HG03521 (cell line): ENCODE measurements at regions not wholly inside any gene's neighbourhood (a gene's known extent, or its start where the extent isn't known, plus 50 kb on each side); places are given as distances from the start of the nearest gene placed in this dataset.

ENCODE experiments used
- ATAC-seq: cut with Tn5 transposase; IDR thresholded peaks from one replicate; pipeline ENCODE4 v1.9.1; 2021; ENCODE audit warnings: mild to moderate bottlenecking, moderate library complexity; ENCODE audit not compliant: unreplicated experiment

DNA sequence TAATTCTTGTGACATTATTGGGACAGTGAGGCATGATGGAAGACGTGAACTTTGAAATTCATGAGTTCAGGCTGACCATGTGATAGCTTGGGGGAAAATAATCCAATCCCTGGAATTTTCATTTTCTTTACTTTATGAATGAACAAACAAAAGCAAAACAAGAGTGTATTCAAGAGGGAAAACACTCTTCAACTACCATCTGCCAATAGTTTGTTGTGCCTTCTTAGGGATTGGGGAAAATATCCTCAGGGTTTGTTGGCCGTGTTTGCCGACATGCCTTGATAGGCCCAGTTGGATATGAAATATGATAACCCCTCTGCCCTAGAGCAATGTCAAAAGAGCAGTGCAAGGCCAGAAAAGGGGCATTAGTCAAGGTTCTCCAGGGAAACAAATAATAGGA is 80.8 kb upstream of the CLNK start:
- no peak for ATAC-seq

DNA sequence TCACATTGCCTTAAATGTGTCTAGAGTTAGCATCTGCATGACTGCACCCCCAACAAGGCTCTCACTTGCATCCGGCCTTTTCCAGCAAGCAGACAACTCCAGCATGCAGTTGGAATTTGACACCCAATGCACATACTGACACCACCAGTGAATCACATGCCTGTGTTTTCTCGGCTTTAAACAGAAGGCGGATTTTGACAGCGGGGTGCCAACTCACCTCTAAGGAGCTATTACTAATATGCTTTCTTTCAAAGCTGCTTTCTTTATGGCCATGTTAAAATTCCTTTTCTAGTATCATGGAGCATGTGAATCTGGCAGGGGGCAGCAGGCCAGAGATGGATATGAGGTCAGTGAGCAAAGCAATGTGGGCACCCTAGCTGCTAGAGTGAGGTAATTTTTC is 78.0 kb upstream of the CLNK start:
- ATAC-seq, result no peak

DNA sequence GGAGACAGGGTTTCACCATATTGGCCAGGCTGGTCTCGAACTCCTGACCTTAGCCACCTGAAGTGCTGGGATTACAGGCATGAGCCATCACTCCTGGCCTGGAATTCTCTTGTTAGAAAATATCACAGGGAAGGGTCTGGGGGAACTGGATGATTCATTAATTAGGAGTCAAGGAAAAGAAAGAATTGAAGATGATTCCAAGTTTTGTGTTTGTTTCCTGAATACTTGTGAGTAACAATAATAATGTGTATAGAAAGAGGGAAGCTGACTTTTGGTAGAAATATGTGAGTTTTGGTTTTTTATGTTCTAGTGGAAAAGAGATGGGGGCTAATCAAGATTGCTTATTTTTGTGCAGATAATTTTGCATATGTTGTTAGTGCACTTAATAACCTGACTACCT is 77.3 kb upstream of the CLNK start:
- no peak for ATAC-seq

DNA sequence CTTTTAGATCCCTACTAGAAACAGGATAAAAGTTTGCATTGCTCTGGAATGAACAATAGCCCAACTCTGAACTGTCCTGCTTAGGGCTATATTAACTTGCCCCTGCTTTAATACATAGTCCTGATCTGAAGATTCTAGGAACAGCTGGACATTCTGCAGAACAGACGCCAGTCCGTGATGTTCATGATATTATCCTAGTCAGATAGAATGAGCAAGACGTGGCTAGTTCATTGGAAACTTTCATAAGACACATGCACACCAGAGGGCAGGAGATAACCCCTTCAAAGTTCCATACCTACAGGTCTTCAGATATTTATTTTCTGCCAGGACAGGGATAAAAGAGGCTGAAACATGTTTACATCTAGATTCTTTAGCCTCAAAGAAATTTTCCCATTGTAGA is 75.5 kb upstream of the CLNK start:
- ATAC-seq, result no peak

DNA sequence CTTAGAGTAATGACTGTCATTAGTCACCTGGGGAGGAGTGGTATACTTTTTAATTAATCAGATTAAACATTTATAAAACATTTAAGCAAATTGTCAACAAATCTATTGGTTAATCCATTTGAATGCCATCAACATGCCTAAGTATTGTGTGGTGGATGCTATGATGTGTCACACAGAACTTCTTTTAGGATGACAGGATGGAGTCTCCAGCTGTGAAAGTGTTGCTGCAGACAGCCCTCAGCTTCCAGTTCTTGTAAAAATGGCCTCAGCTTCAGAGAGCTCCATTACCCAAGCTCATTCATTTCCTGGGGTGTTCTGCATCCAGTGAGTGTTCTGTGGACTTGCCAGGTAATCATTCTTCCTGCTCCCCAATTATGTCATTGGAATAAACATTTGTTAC is 74.3 kb upstream of the CLNK start:
- ATAC-seq, result no peak

DNA sequence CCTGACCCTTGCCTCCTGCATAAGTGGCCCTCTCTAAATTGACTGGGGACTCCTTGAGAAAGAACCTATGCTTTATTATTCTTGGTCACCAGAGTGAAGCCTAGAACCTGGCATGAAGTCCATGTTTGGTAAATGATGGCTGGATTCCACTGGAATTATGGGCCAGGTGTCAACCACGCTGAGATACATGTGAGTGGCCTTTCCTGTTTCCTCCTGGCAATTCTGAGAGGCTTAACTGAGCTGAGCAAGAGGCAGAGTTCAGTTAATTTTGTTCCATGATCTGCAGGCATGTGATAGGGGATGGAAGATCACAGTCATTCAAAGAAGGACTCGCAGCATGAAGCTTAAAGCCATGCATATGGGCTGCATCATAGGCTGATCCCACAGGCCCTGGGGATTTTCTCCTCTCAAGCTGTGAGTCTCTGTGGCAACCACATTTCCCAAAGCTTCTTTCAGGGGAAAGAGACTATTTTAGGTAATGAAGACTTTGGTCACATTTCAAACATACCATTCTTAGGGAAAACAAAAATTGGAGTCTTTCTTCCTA is 69.4 kb upstream of the CLNK start:
- no peak for ATAC-seq

DNA sequence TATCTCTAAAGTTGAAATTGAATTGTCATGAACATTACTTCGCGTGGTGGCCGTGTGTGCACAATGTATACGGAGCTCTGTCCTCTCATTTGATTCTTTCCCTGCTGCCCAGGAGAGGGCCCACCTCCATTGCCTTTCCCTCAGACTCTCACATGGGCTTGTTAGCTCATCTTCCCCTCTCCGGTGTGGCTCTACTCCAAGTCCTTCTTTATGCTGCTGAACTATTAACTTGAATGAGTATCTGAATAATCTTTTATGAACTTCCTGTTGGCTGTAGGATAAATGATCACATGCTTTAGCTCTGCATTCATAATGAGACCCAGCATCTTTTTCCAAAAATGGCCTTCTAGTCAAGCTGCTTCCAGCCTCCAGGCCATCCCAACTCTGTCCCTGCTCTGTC is 68.8 kb upstream of the CLNK start:
- no peak for ATAC-seq

DNA sequence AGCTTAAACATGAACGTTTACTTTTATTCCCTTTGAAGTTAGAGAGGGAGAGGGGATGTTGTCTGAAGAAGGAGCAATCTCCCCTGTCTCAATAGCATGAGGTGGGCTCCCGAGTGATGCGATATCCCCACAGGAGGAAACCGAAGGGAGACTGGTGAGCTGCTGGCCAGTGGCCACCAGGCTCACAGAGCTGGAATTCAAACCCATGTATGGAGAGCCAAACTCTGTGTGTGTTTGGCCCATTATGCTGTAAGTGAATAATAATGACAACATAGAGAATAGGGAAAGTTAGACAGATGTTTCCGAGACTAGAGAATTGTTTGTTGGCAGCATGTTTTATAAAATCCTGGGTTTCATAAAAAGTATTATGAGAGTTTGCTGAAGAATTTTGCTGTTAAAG is 66.1 kb upstream of the CLNK start:
- ATAC-seq, result no peak

DNA sequence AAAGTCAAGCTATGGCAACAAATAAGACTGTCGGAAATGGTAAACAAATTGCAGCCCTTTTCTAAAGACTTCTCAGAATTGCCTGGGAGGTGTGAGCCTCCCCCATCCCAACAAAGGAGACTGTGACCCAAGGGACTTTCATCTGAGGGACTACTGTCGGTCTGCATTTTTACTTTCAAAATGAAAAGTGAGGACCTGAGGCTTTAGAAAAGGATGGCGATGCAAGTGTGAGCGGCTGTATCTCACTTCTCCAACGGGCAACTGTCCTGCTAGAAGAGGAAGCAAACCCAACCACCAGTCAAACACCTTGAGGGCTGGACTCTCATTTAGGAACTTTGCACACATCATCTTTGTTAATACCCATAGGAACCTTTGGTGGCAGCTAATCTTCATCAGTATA is 62.6 kb upstream of the CLNK start:
- no peak for ATAC-seq

DNA sequence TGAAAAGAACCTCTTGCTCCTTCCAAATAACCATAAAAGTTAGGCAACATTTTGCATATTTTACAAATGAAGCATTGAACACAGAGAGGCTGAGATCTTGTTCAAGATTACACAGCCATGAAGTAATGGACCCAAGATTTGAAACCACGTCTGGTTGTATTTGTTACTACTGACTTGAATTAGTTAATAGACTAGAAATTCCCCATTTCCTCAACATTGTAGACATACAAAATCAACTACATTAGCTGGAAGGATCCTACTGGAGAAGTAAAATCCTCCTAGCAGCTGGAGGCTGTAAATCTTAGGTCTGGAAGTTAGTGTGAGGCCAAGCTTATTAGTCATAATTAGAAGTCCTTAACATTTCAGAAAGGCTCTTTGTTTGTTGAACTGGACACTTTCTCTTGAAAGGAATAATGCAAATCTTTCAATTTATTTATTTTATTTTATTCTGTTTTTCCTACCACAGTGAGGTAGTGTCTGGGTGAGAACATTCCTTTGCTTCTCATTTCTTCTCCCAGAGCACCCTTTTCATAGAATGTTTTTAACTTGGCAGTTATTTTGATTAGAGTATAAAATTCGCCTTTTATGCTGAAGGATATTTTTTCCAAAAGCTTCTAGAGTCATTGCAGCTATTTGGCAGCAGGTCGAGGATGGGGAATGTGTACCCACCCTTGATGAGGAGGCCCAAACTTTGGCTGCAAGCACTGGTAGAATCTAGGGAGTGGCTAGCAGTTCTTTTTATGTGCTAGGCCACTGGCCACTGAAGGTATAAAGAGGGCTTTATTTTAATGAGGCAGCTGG is 62.0 kb upstream of the CLNK start:
- no peak for ATAC-seq

DNA sequence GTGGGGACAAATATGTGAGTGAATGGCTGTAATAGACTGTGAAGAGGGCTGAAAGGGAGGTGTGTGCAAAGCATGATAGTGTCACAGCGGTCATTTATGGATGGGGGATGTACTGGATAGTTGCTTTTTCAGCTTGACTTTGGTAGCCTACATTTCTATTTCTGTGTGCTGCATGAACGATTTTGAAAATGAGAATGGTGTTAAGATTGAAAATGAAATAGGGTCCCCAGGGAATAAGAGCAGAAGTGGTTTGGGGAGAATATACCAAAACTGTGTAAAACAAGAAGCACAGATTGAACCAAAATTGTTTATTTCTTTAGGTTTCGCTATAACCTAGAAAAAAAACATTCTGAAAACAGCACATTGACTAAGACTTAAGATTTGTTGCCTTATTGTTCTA is 58.8 kb upstream of the CLNK start:
- peak; percentile 59 for ATAC-seq

DNA sequence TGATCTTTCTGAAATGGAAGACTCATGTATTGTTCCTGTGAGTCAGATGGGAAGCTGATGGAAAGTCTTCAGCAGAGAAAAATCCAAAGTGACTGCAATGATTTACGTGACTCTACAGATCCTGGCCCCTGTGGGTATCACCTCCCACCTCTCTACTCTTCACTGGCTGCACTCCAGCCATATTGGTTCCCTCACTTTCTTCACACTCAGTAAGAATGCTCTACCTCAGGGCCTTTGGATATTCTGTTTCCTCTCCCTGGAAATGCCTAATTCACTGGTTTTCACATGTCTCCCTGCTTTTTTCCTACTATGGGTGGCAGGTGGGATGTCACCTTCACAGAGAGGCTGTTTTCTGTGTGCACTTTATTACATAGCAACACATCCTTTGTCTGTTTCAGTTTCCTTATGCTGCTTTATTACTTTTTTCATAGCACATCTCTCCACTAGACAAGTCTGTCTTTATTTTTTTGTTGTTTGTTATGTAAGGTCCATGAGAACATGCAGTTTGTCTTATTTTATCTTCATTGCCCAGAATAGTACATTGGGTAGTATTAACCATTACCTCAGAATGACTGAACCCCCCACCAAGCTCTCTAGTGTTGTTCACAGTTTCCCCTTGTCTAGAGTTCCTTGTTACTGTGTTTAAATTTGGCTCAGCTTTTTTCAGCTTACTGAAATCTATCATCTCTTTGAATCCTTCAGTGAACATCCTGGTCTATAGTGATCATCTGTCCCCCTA is 57.6 kb upstream of the CLNK start:
- ATAC-seq, result peak; percentile 57

DNA sequence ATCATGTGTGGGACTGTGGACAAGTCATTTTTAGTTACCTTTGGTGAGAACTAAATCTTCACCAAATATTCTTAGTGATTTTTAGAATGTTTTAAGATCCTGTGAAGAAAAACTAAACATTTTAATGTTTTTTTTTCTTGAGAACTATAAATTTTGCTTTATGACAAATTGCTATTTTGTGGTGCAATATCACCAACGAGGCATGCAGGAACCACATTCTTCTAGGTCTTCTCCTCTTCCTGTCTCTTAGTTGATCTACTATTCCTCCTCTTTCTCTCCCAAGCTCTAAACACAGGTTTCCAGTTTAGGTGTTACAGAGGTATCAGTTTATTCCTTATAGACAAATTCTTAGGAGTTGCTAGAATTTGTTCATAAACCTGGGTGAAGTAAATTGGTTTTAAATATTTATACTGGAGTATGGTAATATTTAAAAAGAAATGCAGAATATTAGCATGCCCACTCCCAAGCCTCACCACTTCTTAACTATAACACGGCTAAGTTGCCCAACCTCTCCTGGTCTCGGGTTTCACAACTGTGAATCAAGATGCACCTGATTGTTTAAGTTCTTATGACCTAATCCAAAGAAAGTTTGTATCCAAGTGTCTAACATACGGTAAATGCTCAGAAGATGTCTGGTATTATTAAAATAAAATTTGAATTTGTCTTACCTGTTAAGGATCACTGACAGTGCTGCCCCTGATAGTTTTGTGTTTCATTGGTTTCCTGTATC is 56.5 kb upstream of the CLNK start:
- ATAC-seq, result no peak

DNA sequence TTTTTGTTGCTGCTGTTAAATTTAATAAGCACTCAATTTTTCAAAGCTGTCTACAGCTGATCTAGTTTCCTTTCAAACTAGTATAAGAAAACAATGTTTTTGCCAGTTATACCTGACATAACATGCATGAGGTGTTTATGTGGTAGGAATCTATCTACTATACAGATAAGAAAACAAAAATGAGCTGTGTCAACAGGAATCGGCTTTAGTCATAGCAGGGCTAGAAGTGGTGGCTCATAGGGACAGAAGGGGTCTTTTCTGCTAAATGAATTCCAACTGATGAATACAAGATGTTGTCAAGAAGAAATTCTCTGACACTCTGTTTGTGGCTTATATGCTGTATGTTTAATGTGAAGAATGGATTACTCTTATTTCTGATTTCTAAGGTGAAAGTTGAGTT is 55.7 kb upstream of the CLNK start:
- ATAC-seq, result no peak

DNA sequence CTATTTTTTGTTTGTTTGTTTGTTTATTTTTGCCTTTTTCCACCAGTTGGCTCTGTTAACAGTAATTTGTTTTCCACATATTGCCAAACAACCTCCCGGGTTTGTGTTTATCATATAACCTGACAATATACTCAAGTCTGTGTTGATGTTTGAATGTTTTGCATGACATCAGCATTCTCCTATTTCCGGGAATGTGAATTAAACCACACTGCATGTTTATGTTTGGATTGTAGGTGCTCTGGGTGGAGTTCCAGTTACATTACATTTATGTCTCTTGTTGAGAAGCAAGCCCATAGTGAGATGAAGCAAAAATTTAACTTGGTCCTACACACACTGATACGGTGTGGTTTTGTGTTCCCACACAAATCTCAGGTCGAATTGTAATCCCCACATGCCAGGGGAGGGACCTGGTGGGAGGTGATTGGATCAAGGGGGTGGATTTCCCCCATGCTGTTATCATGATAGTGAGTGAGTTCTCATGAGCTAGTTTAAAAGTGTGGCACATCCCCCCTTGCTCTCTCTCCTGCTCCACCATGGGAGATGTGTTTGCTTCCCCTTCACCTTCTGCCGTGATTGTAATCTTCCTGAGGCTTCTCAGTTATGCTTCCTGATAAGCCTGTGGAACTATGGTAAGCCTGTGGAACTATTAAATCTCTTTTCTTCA is 54.4 kb upstream of the CLNK start:
- ATAC-seq, result no peak

DNA sequence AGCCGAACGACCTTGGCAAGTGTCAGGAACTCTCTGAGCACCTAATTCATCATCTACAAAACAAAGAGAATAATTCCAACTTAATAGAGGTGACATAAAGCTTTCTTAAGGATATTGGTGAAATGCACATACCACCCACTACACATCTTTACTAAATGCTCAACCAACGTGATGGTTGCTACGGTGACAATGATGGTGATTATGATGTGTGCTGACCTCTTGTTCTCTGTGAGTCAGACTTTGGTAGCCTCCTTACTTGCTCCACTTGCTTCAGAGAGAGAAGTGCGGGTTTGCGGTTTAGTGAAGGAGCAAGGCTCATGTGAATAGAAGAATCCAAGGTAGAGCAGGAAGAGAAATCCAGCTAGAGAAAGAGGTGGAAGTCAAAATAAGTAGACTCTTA is 52.8 kb upstream of the CLNK start:
- no peak for ATAC-seq

DNA sequence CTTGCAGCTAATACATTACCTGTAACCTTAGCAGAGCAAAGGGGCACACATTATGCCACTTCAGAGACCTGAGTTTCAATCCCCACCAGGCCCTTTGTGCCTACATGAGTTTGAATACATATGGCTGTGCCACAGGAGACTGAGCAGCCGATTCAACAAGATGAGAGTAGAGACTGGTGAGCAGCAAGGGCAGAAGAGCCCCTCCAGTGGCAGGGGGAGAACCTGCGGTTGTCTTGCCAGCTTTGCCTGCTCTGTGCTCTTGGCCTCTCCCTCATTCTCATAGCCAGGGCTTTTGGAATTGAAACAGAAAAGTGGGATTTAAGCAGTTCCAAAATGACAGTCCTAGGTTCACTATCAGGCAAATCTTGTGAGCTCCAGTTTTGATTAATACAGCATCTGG is 52.3 kb upstream of the CLNK start:
- no peak for ATAC-seq

DNA sequence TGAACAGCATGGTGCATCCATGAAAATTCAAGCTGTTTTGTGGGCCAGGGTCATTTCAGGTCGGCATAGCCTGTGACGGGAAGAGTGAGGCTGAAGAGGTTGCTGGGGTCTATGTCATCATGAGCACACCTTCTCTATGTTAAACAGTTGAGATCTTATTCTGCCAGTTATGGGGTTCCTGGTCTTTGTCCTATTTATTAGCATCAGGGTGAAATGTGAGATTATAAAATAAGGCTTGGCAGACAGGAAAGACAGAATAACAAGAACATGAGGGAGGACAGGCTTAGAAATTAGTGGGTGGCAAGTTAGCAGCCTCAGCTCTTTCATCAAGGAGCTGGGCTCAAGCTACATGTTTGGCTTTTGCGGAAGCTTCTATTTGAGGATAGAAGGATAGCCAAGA is 51.7 kb upstream of the CLNK start:
- no peak for ATAC-seq

DNA sequence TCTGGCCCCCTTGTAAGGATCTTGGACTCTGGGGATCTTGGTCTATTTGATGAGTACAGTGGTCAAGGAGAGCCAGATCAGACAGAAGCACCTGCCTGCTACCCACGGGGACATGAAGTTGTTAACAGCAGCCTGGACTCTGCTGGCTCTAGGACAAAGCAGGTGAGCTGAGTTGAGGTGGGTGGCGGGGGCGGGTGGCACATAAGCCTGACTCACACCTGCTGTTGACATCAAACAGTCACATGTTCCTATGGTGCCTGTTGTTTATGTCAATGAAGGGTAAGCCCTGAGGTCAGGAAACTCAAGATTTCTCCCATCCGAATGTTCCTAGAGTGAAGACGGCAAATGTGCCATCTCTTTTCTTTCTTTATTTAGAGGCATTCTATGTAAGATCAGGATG is 50.1 kb upstream of the CLNK start:
- ATAC-seq, result no peak
